UCSD-AML1 (cell line): ENCODE measurements at regions not wholly inside any gene's neighbourhood (a gene's known extent, or its start where the extent isn't known, plus 50 kb on each side); places are given as distances from the start of the nearest gene placed in this dataset.
"Not testable (repeated sequence)": the region's sequence is repeated elsewhere in the genome, so short reads cannot be mapped to it uniquely, and the experiment has no call there.

ENCODE experiments used
- DNase-seq: peaks from one replicate; lab custom pipeline; 2025; ENCODE audit not compliant: unreplicated experiment; lab: John Stamatoyannopoulos, UW

- no peak for DNase-seq
Measured at GRCh38 chr6:30832864-30833263, 51.5 kb upstream of the DDR1 start.

GRCh38 chr6:30830438-30830837 lies 53.9 kb upstream of the DDR1 start:
- DNase-seq, result no peak

GRCh38 chr6:30829639-30830255 lies 54.6 kb upstream of the DDR1 start:
- DNase-seq, result no peak

- no peak for DNase-seq
Measured at GRCh38 chr6:30829033-30829432, 55.3 kb upstream of the DDR1 start.

DNA sequence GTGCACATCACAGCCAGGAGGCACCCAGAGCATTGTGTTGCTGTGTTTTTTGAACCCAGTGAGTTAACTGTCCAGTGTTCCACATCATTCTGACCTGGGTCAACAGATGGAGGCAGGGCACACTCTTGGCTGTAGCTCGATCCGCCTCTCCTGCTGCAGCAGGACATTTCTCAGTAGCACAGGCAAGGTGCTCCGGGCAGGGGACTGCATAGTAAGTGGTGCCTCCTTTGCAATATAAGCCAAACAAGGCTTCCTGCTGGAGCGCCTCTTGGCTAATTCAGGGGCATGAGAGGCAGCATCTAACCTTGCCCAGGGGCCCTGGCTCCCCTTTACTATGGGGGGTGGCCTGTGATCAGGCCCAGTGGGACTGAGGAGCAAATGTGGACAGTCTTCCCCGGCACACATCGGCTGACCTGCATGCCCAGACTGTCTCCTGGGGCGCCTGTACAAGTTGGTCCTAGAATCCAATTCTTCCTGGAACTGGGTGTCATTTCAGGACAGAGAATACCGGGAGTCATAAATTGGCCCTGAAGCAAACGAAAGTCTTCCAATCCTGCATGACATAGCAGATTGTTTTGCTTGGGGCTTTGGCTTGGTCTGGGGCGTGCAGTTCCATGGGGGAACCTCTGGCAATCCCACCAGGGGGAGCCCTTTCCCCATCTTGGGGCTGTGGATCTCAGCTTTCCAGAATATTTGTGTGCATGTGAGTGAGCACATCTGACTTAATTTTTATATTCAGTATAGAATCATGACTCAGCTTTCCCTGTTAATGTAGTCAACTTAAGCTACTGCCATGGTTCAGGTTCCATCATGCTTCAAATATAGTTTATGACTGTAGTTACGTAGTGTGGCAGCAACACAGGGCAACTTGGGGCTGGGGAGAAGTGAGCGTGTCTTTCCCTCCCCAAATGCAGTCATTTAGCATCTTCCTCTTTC lies 56.0 kb upstream of the DDR1 start:
- DNase-seq, result peak; percentile 76

- DNase-seq, result no peak
Measured at GRCh38 chr6:30826961-30827342, 57.4 kb upstream of the DDR1 start.

DNA sequence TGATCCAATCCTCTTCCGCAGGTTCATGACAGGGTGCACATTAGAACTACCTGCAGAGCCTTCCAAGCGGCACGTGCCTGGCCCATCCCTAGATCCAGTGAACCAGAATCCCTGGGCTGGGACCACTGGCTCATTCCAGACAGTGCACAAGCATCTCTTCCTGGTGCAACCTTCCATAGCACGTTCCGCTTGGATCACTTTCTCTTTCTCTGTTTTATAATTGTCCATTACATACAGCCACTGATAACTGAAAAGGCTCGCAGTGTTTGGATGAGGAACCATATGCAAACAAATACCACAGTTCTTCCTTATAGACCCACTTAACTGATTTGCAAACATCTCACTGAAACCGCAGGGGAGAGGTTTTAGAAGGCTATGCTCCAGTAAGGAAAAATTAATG lies 59.6 kb upstream of the DDR1 start:
- DNase-seq, result no peak

GRCh38 chr6:30823534-30823865 lies 60.8 kb upstream of the DDR1 start:
- DNase-seq, result no peak

GRCh38 chr6:30821862-30822784 lies 62.2 kb upstream of the DDR1 start:
- DNase-seq, result no peak

- no peak for DNase-seq
Measured at GRCh38 chr6:30820193-30820592, 64.1 kb upstream of the DDR1 start.

DNA sequence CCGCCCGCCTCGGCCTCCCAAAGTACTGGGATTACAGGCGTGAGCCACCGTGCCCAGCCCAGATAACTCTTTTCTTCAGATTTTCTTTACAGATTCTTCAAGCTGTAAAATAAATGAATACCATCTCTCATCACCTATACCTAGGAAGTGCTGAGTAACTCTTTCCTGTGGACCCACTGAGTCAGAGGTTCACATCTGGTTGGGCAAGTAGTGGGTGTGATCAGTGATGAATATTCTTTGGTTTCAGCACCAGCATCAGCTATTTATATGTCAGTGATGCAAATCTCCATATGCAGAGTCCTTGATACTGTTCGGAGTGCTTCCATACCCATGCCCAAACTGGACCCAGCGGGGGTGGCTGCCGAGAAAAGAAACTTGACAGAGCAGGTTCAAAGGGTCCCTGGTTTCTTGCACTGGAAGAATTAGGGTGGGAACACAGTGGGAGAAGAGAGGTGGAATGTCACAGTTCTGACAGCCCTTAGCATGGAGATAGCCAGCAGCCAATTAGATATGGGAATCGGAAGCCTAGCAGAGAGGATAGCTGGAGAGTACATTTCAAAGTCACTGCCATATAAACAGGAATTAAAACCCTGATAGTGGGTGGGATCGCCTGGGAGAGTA lies 64.9 kb upstream of the DDR1 start:
- DNase-seq, result no peak

DNA sequence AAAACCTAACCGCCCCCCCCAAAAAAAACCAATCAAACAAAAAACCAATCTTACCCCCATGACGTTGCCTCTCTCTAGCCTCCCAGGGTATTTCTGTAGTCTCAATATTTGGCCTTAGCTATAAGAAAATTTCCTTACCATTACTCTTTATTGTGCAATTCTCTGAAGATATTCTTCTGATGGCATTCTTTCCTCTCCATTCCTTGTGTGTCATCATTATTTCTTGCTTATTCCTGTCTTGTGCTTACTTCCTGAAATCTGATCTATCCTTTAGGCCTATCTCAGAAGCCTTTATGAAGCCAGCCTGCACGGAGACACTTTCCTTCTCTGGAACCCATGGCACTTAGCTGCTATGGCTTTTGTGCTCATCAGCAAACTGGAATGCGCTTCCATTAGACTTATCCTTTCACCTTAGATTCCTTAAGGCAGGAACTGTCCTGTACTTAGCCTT lies 65.9 kb upstream of the DDR1 start:
- no peak for DNase-seq

DNA sequence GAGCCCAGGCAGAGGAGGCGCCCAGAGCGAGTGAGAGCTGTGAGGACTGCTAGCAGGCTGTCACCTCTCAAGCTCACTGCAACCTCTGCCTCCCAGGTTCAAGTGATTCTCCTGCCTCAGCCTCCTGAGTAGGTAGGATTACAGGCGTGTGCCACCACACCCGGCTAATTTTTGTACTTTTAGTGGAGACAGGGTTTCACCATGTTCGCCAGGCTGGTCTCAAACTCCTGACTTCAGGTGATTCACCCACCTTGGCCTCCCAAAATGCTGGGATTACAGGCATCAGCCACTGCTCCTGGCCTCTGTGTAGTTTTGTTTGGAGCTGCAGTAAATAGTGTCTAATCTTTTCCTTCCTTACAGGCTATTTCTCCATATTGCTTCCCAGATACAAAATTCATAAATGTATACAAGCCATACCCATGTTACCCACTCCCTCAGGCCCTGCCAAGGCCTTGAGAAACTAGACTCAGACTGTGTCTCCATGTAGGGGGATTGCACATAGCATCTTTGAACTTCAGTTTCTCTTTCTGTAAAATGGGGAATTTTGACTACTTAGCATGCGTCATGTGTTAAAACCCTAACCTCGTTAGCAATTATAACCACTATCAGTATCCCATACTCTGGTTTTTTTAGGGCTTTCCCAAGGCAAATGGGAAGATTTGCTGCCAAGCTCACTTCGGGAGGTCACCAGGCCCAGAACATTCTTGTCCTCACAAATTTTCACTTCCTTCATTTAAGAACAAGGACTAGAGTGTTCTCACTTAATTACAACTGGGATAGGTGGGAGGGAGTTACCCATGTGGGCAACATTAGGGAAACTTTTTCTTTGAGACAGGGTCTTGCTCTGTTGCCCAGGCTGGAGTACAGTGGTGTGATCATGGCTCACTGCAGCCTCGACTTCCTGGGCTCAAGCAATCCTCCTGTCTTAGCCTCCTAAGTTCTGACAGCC lies 67.3 kb upstream of the DDR1 start:
- no peak for DNase-seq

DNA sequence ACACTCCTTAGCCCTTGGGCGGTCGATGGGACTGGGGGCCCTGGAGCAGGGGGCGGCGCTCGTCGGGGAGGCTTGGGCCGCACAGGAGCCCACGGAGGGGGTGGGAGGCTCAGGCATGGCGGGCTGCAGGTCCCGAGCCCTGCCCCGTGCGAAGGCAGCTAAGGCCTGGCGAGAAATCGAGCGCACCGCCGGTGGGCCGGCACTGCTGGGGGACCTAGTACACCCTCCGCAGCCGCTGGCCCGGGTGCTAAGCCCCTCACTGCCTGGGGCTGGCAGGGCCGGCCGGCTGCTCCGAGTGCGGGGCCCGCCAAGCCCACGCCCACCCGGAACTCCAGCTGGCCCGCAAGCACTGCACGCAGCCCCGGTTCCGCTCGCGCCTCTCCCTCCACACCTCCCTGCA lies 68.0 kb upstream of the DDR1 start:
- not testable (repeated sequence) for DNase-seq

- DNase-seq, result not testable (repeated sequence)
Measured at GRCh38 chr6:30815041-30815742, 69.1 kb upstream of the DDR1 start.

DNA sequence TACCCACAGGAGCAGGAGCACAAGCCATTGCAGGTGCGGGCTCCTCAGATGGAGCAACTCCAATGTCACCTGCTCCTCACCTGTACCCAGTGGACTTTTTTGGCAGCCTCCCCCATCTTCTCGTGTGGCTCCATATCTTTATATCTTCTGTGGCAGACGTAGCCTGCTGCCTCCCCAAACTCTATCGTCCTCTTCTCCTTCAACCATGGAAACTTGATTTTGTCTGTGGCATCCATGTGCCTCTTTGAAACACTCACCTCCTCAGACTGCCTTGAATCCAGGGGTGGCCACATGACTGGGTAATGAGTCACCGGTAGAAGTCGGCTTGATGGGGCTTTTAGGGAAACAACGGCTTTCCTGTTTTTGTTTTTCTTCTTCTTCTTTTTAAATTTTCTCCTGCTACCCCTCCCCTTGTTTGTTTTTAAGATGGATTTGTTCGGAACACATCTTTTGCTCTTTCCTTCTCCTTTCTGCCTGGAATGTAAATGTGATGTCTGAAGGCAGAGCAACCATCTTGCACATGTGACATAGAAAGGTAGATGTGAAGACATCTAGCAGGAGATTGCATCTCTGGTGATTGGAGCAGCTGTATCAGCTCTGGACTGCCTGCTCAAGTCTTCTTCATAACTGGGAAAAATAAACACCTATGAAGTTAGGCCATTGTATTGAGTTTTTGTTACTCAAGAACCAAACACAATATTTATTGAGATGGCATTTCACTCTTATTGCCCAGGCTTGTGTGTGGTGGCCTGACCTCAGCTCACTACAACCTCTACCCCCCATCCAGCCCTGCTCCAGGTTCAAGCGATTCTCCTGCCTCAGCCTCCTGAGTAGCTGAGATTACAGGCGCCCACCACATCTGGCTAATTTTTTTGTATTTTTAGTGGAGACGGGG lies 69.9 kb upstream of the DDR1 start:
- no peak for DNase-seq

- DNase-seq, result no peak
Measured at GRCh38 chr6:30813631-30814145, 69.3 kb upstream of the IER3 start.

DNA sequence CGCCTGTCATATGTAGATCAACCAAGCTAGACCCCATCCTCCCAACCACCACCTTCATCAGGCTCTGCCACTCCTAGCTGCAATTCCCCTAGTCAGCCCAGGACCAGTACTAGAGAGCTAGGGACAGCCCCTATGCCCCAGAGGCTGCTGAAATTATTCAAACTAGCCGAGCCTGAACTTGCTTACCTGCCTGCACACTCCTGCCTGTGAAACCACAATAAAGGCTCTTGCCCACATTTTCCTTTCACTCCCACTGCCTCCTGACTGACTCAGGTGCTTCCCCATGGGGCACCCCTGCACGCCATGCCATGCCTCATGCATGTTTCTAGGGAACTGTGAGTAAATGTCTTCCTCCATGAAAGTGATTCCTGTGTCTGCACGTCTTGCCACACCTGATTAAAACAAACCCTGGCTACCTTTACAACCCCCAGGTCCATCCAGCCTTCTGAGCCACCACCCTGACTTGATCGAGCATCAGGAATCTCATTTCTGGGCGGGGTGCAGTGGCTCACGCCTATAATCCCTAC lies 66.5 kb upstream of the IER3 start:
- DNase-seq, result no peak
